CD8-positive, alpha-beta memory T cell (primary cell): ENCODE measurements at regions not wholly inside any gene's neighbourhood (a gene's known extent, or its start where the extent isn't known, plus 50 kb on each side); places are given as distances from the start of the nearest gene placed in this dataset.

Experiments used
- CTCF ChIA-PET: fragments of 350-600 bp; sonication (Branson Sonifier 250); formaldehyde crosslinking; loops from one replicate; lab custom pipeline; 2021; ENCODE audit warnings: antibody characterized with exemption; lab: Charles Lee
- POLR2A ChIA-PET: fragments of 350-600 bp; sonication (Branson Sonifier 250); formaldehyde crosslinking; loops from one replicate; lab custom pipeline; 2021; ENCODE audit warnings: antibody characterized with exemption; lab: Charles Lee
- DNase-seq, 5 donors: peaks; one replicate each; pipeline versions ENCODE4 v3.0.0 to v3.0.0-alpha.2; 2020 to 2022; ENCODE audit warnings: mixed read lengths in 1 of 5
- H3K27ac ChIP-seq: one replicate; pipeline ENCODE4 v1.7.0; 2013; ENCODE audit warnings: low read depth, mild to moderate bottlenecking, low read length, moderate library complexity
- H3K27me3 ChIP-seq: 2 replicates; pipeline ENCODE4 v1.7.0; 2013; ENCODE audit warnings: low read length, mild to moderate bottlenecking; ENCODE audit not compliant: insufficient read depth, poor library complexity, severe bottlenecking
- H3K36me3 ChIP-seq: 2 replicates; pipeline ENCODE4 v1.7.0; 2013; ENCODE audit warnings: mild to moderate bottlenecking, low read length, moderate library complexity; ENCODE audit not compliant: insufficient read depth
- H3K4me1 ChIP-seq: 2 replicates; pipeline ENCODE4 v1.7.0; 2013; ENCODE audit warnings: mild to moderate bottlenecking, low read length, moderate library complexity; ENCODE audit not compliant: insufficient read depth
- H3K4me3 ChIP-seq: 2 replicates; pipeline ENCODE4 v1.7.0; 2013; ENCODE audit warnings: mild to moderate bottlenecking, low read length
- H3K9me3 ChIP-seq: 2 replicates; pipeline ENCODE4 v1.7.0; 2013; ENCODE audit warnings: mild to moderate bottlenecking, low read length
- H3K27ac Mint-ChIP-seq, 8 donors: one replicate each; pipeline ENCODE4 v1.8.0; 2020 to 2021; ENCODE audit warnings: mixed read lengths in 8 of 8, mild to moderate bottlenecking in 6 of 8, inconsistent platforms in 3 of 8, moderate library complexity in 3 of 8
- H3K27me3 Mint-ChIP-seq, 2 donors: one replicate each; pipeline ENCODE4 v1.8.0; 2020 to 2021; ENCODE audit warnings: mixed read lengths in 2 of 2, mild to moderate bottlenecking in 1 of 2, moderate library complexity in 1 of 2
- H3K36me3 Mint-ChIP-seq, 3 donors: one replicate each; pipeline ENCODE4 v1.8.0; 2020 to 2021; ENCODE audit warnings: mixed read lengths in 3 of 3, inconsistent platforms in 1 of 3, mild to moderate bottlenecking in 1 of 3
- H3K4me1 Mint-ChIP-seq, 3 donors: one replicate each; pipeline ENCODE4 v1.8.0; 2020 to 2021; ENCODE audit warnings: mixed read lengths in 3 of 3, inconsistent platforms in 1 of 3, mild to moderate bottlenecking in 1 of 3
- H3K4me3 Mint-ChIP-seq, 7 donors: one replicate each; pipeline ENCODE4 v1.8.0; 2020 to 2021; ENCODE audit warnings: mixed read lengths in 7 of 7, mild to moderate bottlenecking in 6 of 7, moderate library complexity in 4 of 7, inconsistent platforms in 2 of 7
- H3K9me3 Mint-ChIP-seq, 5 donors: one replicate each; pipeline ENCODE4 v1.8.0; 2020 to 2022; ENCODE audit warnings: mixed read lengths in 5 of 5, mild to moderate bottlenecking in 3 of 5, moderate library complexity in 2 of 5, inconsistent platforms in 1 of 5

- Mint-ChIP-seq H3K4me3 (no peak overlapping the region), H3K4me1 (no peaks in the 10 kb centered on the region), H3K9me3 (peaks cover 2 to 17% (median 10%) of the 10 kb centered on the region in 5 donors), H3K27me3 (no peaks in the 10 kb centered on the region), H3K27ac (no peak overlapping the region), H3K36me3 (no peaks in the 10 kb centered on the region)
- Histone ChIP-seq H3K4me3 (no peak overlapping the region), H3K27me3 (no peaks in the 10 kb centered on the region), H3K9me3 (no peaks in the 10 kb centered on the region), H3K4me1 (no peaks in the 10 kb centered on the region), H3K27ac (no peak overlapping the region), H3K36me3 (no peaks in the 10 kb centered on the region)
- DNase-seq = no peak
- POLR2A ChIA-PET = no interaction called here
- CTCF ChIA-PET = no interaction called here
These were observed 1175.4 kb upstream of the TENM4 start for GRCh38 chr11:80616070-80616800.

- no peaks in the 10 kb centered on the region for H3K27me3 ChIP-seq
- Mint-ChIP-seq H3K27me3 (no peaks in the 10 kb centered on the region), H3K4me3 (no peak overlapping the region), H3K36me3 (no peaks in the 10 kb centered on the region), H3K27ac (no peak overlapping the region), H3K4me1 (no peaks in the 10 kb centered on the region), H3K9me3 (peaks cover 6 to 28% (median 12%) of the 10 kb centered on the region in 5 donors)
- H3K9me3 ChIP-seq = no peaks in the 10 kb centered on the region
- no peak for DNase-seq
- no peak overlapping the region for H3K4me3 ChIP-seq
- ChIA-PET CTCF (no interaction called here), POLR2A (no interaction called here)
- no peaks in the 10 kb centered on the region for H3K36me3 ChIP-seq
- H3K4me1 ChIP-seq = no peaks in the 10 kb centered on the region
- no peak overlapping the region for H3K27ac ChIP-seq
These were observed 1172.8 kb upstream of the TENM4 start for GRCh38 chr11:80613655-80614054.

GRCh38 chr11:80610516-80610915 lies 1169.7 kb upstream of the TENM4 start:
- Histone ChIP-seq H3K36me3 (no peaks in the 10 kb centered on the region), H3K4me3 (no peak overlapping the region)

GRCh38 chr11:80603472-80603871 lies 1162.6 kb upstream of the TENM4 start:
- no peak for DNase-seq
- Mint-ChIP-seq H3K36me3 (no peaks in the 10 kb centered on the region), H3K9me3 (peaks cover 2 to 30% (median 9%) of the 10 kb centered on the region in 5 donors), H3K4me3 (no peak overlapping the region), H3K4me1 (no peaks in the 10 kb centered on the region), H3K27me3 (no peaks in the 10 kb centered on the region), H3K27ac (no peak overlapping the region)
- H3K27me3 ChIP-seq = no peaks in the 10 kb centered on the region
- ChIA-PET POLR2A (no interaction called here), CTCF (no interaction called here)
- H3K36me3 ChIP-seq = no peaks in the 10 kb centered on the region
- no peaks in the 10 kb centered on the region for H3K9me3 ChIP-seq
- H3K27ac ChIP-seq = no peak overlapping the region
- H3K4me1 ChIP-seq = no peaks in the 10 kb centered on the region
- no peak overlapping the region for H3K4me3 ChIP-seq

More at GRCh38 chr11:80610516-80610915, 1169.7 kb upstream of the TENM4 start:
- Histone ChIP-seq H3K4me1 (no peaks in the 10 kb centered on the region), H3K27ac (no peak overlapping the region), H3K27me3 (no peaks in the 10 kb centered on the region), H3K9me3 (no peaks in the 10 kb centered on the region)
- Mint-ChIP-seq H3K36me3 (no peaks in the 10 kb centered on the region), H3K27me3 (no peaks in the 10 kb centered on the region), H3K27ac (no peak overlapping the region), H3K4me1 (no peaks in the 10 kb centered on the region), H3K9me3 (peaks cover 7 to 26% (median 10%) of the 10 kb centered on the region in 5 donors), H3K4me3 (no peak overlapping the region)
- DNase-seq = no peak
- ChIA-PET POLR2A (no interaction called here), CTCF (no interaction called here)

- Mint-ChIP-seq H3K9me3 (peaks cover 3 to 38% (median 11%) of the 10 kb centered on the region in 5 donors), H3K27me3 (no peaks in the 10 kb centered on the region)
- no peaks in the 10 kb centered on the region for H3K4me1 ChIP-seq
These were observed 1158.1 kb upstream of the TENM4 start for GRCh38 chr11:80598905-80599304.

GRCh38 chr11:80596291-80596810 lies 1155.5 kb upstream of the TENM4 start:
- Mint-ChIP-seq H3K4me3 (no peak overlapping the region), H3K4me1 (no peaks in the 10 kb centered on the region), H3K27ac (no peak overlapping the region), H3K36me3 (no peaks in the 10 kb centered on the region), H3K9me3 (peaks cover 5 to 36% (median 11%) of the 10 kb centered on the region in 5 donors), H3K27me3 (no peaks in the 10 kb centered on the region)
- CTCF ChIA-PET = no interaction called here
- no peak overlapping the region for H3K27ac ChIP-seq
- H3K27me3 ChIP-seq = no peaks in the 10 kb centered on the region
- no peaks in the 10 kb centered on the region for H3K4me1 ChIP-seq
- no peaks in the 10 kb centered on the region for H3K9me3 ChIP-seq
- POLR2A ChIA-PET = no interaction called here
- no peak for DNase-seq
- no peak overlapping the region for H3K4me3 ChIP-seq
- H3K36me3 ChIP-seq = no peaks in the 10 kb centered on the region

More at GRCh38 chr11:80598905-80599304, 1158.1 kb upstream of the TENM4 start:
- no peaks in the 10 kb centered on the region for H3K9me3 ChIP-seq
- no peaks in the 10 kb centered on the region for H3K36me3 ChIP-seq
- H3K27me3 ChIP-seq = no peaks in the 10 kb centered on the region
- CTCF ChIA-PET = no interaction called here
- H3K27ac ChIP-seq = no peak overlapping the region
- Mint-ChIP-seq H3K4me3 (no peak overlapping the region), H3K27ac (no peak overlapping the region), H3K4me1 (no peaks in the 10 kb centered on the region), H3K36me3 (no peaks in the 10 kb centered on the region)
- H3K4me3 ChIP-seq = no peak overlapping the region
- DNase-seq = no peak
- POLR2A ChIA-PET = no interaction called here

GRCh38 chr11:80595011-80595410 lies 1154.2 kb upstream of the TENM4 start:
- Histone ChIP-seq H3K27me3 (no peaks in the 10 kb centered on the region), H3K4me1 (no peaks in the 10 kb centered on the region), H3K36me3 (no peaks in the 10 kb centered on the region), H3K27ac (no peak overlapping the region), H3K9me3 (no peaks in the 10 kb centered on the region), H3K4me3 (no peak overlapping the region)
- no peaks in the 10 kb centered on the region for H3K36me3 Mint-ChIP-seq
- no peak overlapping the region for H3K27ac Mint-ChIP-seq
- ChIA-PET CTCF (no interaction called here), POLR2A (no interaction called here)
- no peak for DNase-seq
- no peaks in the 10 kb centered on the region for H3K27me3 Mint-ChIP-seq
- H3K9me3 Mint-ChIP-seq = peaks cover 2 to 32% (median 12%) of the 10 kb centered on the region in 5 donors
- no peak overlapping the region for H3K4me3 Mint-ChIP-seq
- H3K4me1 Mint-ChIP-seq = no peaks in the 10 kb centered on the region

GRCh38 chr11:80593648-80594374 lies 1153.0 kb upstream of the TENM4 start:
- H3K4me3 ChIP-seq = no peak overlapping the region
- POLR2A ChIA-PET = no interaction called here
- no peaks in the 10 kb centered on the region for H3K27me3 ChIP-seq
- no peaks in the 10 kb centered on the region for H3K36me3 ChIP-seq
- no peaks in the 10 kb centered on the region for H3K4me1 Mint-ChIP-seq
- H3K4me3 Mint-ChIP-seq = no peak overlapping the region
- H3K27ac ChIP-seq = no peak overlapping the region
- H3K36me3 Mint-ChIP-seq = no peaks in the 10 kb centered on the region
- no peak for DNase-seq
- H3K9me3 Mint-ChIP-seq = peaks cover 6 to 25% (median 12%) of the 10 kb centered on the region in 5 donors
- H3K9me3 ChIP-seq = no peaks in the 10 kb centered on the region
- H3K4me1 ChIP-seq = no peaks in the 10 kb centered on the region
- H3K27me3 Mint-ChIP-seq = no peaks in the 10 kb centered on the region
- CTCF ChIA-PET = no interaction called here
- H3K27ac Mint-ChIP-seq = no peak overlapping the region
